Lower leg skin (tissue), 3 donors: ENCODE measurements at regions not wholly inside any gene's neighbourhood (a gene's known extent, or its start where the extent isn't known, plus 50 kb on each side); places are given as distances from the start of the nearest gene placed in this dataset.

ENCODE experiments used
- POLR2A ChIP-seq, 2 donors: fragments of 450-650 bp; IDR thresholded peaks; one replicate each; pipeline ENCODE4 v1.6.1; 2016 to 2017; ENCODE audit warnings: antibody characterized with exemption in 2 of 2, mild to moderate bottlenecking in 1 of 2, moderate library complexity in 1 of 2
- TF ChIP-seq, protein P1 (sequence below), 3 donors: fragments of 450-650 bp; IDR thresholded peaks; one replicate each; pipeline ENCODE4 v1.5.1; 2016; ENCODE audit warnings: antibody characterized with exemption in 3 of 3, mild to moderate bottlenecking in 3 of 3, moderate library complexity in 2 of 3

- TF ChIP-seq, protein P1, sequence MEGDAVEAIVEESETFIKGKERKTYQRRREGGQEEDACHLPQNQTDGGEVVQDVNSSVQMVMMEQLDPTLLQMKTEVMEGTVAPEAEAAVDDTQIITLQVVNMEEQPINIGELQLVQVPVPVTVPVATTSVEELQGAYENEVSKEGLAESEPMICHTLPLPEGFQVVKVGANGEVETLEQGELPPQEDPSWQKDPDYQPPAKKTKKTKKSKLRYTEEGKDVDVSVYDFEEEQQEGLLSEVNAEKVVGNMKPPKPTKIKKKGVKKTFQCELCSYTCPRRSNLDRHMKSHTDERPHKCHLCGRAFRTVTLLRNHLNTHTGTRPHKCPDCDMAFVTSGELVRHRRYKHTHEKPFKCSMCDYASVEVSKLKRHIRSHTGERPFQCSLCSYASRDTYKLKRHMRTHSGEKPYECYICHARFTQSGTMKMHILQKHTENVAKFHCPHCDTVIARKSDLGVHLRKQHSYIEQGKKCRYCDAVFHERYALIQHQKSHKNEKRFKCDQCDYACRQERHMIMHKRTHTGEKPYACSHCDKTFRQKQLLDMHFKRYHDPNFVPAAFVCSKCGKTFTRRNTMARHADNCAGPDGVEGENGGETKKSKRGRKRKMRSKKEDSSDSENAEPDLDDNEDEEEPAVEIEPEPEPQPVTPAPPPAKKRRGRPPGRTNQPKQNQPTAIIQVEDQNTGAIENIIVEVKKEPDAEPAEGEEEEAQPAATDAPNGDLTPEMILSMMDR (IDR thresholded peaks at IDR 0.05) = no peak
- no peak for TF ChIP-seq POLR2A (IDR thresholded peaks at IDR 0.05)
Observed at GRCh38 chr6:144474904-144475303, 189.8 kb downstream of the UTRN start.
